GM23338 (cell line): ENCODE measurements at regions not wholly inside any gene's neighbourhood (a gene's known extent, or its start where the extent isn't known, plus 50 kb on each side); places are given as distances from the start of the nearest gene placed in this dataset.

ENCODE experiments used
- ATAC-seq: fragments of 200-7000 bp; cut with Tn5 transposase; 3 replicates; pipeline ENCODE4 v1.9.1; 2020
- DNase-seq: peaks from one replicate; pipeline ENCODE4 v3.0.0-alpha.2; 2015; ENCODE audit warnings: low spot score
- H2AFZ ChIP-seq: fragments of 200-600 bp; sonication (generic); 2 replicates; pipeline ENCODE4 v1.8.0; 2016; ENCODE audit warnings: antibody characterized with exemption, mild to moderate bottlenecking, moderate library complexity
- H3F3A ChIP-seq: fragments of 200-600 bp; sonication (generic); replicated peaks from 2 replicates; pipeline ENCODE4 v1.8.0; 2017; ENCODE audit warnings: antibody characterized with exemption, mixed run types, low read depth
- H3K27ac ChIP-seq: fragments of 200-600 bp; sonication (generic); 2 replicates; pipeline ENCODE4 v1.6.1; 2016; ENCODE audit warnings: low read depth
- H3K27me3 ChIP-seq: fragments of 200-600 bp; sonication (generic); 2 replicates; pipeline ENCODE4 v1.8.0; 2016; ENCODE audit warnings: mild to moderate bottlenecking, mixed run types, moderate library complexity; ENCODE audit not compliant: insufficient read depth
- H3K36me3 ChIP-seq: fragments of 200-600 bp; sonication (generic); 2 replicates; pipeline ENCODE4 v1.8.0; 2016; ENCODE audit warnings: mild to moderate bottlenecking; ENCODE audit not compliant: insufficient read depth
- H3K4me1 ChIP-seq: fragments of 200-600 bp; sonication (generic); 2 replicates; pipeline ENCODE4 v1.8.0; 2016; ENCODE audit warnings: mild to moderate bottlenecking, moderate library complexity; ENCODE audit not compliant: insufficient read depth
- H3K4me2 ChIP-seq: fragments of 200-600 bp; sonication (generic); 2 replicates; pipeline ENCODE4 v1.7.1; 2017; ENCODE audit warnings: mixed run types
- H3K4me3 ChIP-seq: fragments of 200-600 bp; sonication (generic); 2 replicates; pipeline ENCODE4 v1.6.1; 2016; ENCODE audit warnings: mixed run types
- H3K79me2 ChIP-seq: fragments of 200-600 bp; sonication (generic); replicated peaks from 2 replicates; pipeline ENCODE4 v1.8.0; 2017; ENCODE audit warnings: mild to moderate bottlenecking; ENCODE audit not compliant: insufficient read depth
- H3K9me2 ChIP-seq: fragments of 200-600 bp; sonication (generic); 2 replicates; pipeline ENCODE4 v1.8.0; 2017; ENCODE audit not compliant: insufficient read depth
- H4K20me1 ChIP-seq: fragments of 200-600 bp; sonication (generic); replicated peaks from 2 replicates; pipeline ENCODE4 v1.8.0; 2017; ENCODE audit warnings: mild to moderate bottlenecking; ENCODE audit not compliant: insufficient read depth
- H3K27ac Mint-ChIP-seq: 2 replicates; pipeline ENCODE4 v1.8.0; 2020; ENCODE audit warnings: inconsistent platforms, mild to moderate bottlenecking, moderate library complexity, mixed read lengths
- H3K27me3 Mint-ChIP-seq: 3 replicates; pipeline ENCODE4 v1.8.0; 2022; ENCODE audit warnings: low read depth, mild to moderate bottlenecking, moderate library complexity, mixed read lengths, inconsistent platforms; ENCODE audit not compliant: insufficient read depth, poor library complexity
- H3K36me3 Mint-ChIP-seq: 3 replicates; pipeline ENCODE4 v1.8.0; 2021; ENCODE audit warnings: low read depth, mild to moderate bottlenecking, inconsistent platforms, moderate library complexity, mixed read lengths
- H3K4me1 Mint-ChIP-seq: 3 replicates; pipeline ENCODE4 v1.8.0; 2020; ENCODE audit warnings: mild to moderate bottlenecking, inconsistent platforms, mixed read lengths
- H3K4me3 Mint-ChIP-seq: 3 replicates; pipeline ENCODE4 v1.8.0; 2021; ENCODE audit warnings: moderate library complexity, mild to moderate bottlenecking, inconsistent platforms, mixed read lengths
- H3K9me3 Mint-ChIP-seq: 3 replicates; pipeline ENCODE4 v1.8.0; 2020; ENCODE audit warnings: moderate library complexity, mild to moderate bottlenecking, inconsistent platforms, mixed read lengths
- CREB1 ChIP-seq: fragments of 250-450 bp; sonication (Bioruptor Pico); IDR thresholded peaks from 2 replicates; pipeline ENCODE4 v1.5.0; 2020; ENCODE audit warnings: low read depth, mild to moderate bottlenecking, moderate library complexity
- EZH2 ChIP-seq: fragments of 200-600 bp; sonication (generic); IDR thresholded peaks from one replicate; pipeline ENCODE4 v1.8.0; 2017; ENCODE audit warnings: antibody characterized with exemption, mild to moderate bottlenecking, low read depth; ENCODE audit not compliant: unreplicated experiment
- EZH2phosphoT487 ChIP-seq: fragments of 200-600 bp; sonication (generic); IDR thresholded peaks from one replicate; pipeline ENCODE4 v1.8.1; 2018; ENCODE audit warnings: antibody characterized with exemption; ENCODE audit not compliant: unreplicated experiment
- NANOG ChIP-seq: IDR thresholded peaks from 2 replicates; pipeline ENCODE4 v1.6.1; 2016; ENCODE audit warnings: antibody characterized with exemption, borderline replicate concordance
- STAT1 ChIP-seq: IDR thresholded peaks from one replicate; pipeline ENCODE4 v1.6.1; 2016; ENCODE audit warnings: antibody characterized with exemption; ENCODE audit not compliant: unreplicated experiment
- ZNF114 ChIP-seq: fragments of 250-450 bp; sonication (Bioruptor Pico); IDR thresholded peaks from 2 replicates; pipeline ENCODE4 v1.5.0; 2020; ENCODE audit warnings: mild to moderate bottlenecking, moderate library complexity
- TF ChIP-seq, protein P1 (sequence below): IDR thresholded peaks from one replicate; pipeline ENCODE4 v1.6.1; 2018; ENCODE audit warnings: antibody characterized with exemption; ENCODE audit not compliant: unreplicated experiment
- TF ChIP-seq, protein P2 (sequence below): IDR thresholded peaks from 2 replicates; pipeline ENCODE4 v1.6.1; 2016; ENCODE audit warnings: antibody characterized with exemption
- TF ChIP-seq, protein P3 (sequence below), 2 experiments: fragments of 200-600 bp in 1 of 2; sonication (generic) in 1 of 2; conservative IDR thresholded peaks; 2 replicates each; pipeline versions ENCODE4 v1.5.1 to v1.6.1; 2016 to 2017; ENCODE audit warnings: antibody characterized with exemption in 2 of 2, low read depth in 2 of 2, mild to moderate bottlenecking in 2 of 2, moderate library complexity in 1 of 2
- TF ChIP-seq, protein P4 (sequence below): fragments of 250-450 bp; sonication (Bioruptor Pico); IDR thresholded peaks from 2 replicates; pipeline ENCODE4 v1.5.0; 2020; ENCODE audit warnings: mild to moderate bottlenecking, moderate library complexity

DNA sequence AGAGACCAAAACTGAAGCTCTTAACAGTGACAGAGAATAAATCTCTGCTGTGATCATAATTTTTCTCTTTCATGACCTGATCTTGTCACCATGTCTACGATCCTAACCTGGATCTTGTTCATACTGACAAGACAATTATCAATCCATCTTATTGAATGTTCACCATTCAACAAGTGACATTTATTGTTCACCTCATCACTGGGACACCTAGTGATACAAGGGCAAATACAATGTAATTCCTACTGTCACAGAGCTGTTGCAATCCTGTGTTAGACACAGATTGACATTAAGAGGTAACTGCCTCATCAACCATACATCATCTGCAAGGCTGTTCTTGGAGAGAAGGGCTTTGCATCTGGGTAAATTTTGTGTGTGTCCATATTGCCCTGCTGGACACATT lies 942.4 kb upstream of the PRR20A start:
- H3K36me3 ChIP-seq, result no peaks in the 10 kb centered on the region
- DNase-seq (no peak), ATAC-seq (no peak)
- TF ChIP-seq NANOG (no peak), EZH2phosphoT487 (no peak), EZH2 (no peak), ZNF114 (CRISPR knock-in tag) (no peak), STAT1 (no peak), CREB1 (CRISPR knock-in tag) (no peak)
- TF ChIP-seq, protein P1, sequence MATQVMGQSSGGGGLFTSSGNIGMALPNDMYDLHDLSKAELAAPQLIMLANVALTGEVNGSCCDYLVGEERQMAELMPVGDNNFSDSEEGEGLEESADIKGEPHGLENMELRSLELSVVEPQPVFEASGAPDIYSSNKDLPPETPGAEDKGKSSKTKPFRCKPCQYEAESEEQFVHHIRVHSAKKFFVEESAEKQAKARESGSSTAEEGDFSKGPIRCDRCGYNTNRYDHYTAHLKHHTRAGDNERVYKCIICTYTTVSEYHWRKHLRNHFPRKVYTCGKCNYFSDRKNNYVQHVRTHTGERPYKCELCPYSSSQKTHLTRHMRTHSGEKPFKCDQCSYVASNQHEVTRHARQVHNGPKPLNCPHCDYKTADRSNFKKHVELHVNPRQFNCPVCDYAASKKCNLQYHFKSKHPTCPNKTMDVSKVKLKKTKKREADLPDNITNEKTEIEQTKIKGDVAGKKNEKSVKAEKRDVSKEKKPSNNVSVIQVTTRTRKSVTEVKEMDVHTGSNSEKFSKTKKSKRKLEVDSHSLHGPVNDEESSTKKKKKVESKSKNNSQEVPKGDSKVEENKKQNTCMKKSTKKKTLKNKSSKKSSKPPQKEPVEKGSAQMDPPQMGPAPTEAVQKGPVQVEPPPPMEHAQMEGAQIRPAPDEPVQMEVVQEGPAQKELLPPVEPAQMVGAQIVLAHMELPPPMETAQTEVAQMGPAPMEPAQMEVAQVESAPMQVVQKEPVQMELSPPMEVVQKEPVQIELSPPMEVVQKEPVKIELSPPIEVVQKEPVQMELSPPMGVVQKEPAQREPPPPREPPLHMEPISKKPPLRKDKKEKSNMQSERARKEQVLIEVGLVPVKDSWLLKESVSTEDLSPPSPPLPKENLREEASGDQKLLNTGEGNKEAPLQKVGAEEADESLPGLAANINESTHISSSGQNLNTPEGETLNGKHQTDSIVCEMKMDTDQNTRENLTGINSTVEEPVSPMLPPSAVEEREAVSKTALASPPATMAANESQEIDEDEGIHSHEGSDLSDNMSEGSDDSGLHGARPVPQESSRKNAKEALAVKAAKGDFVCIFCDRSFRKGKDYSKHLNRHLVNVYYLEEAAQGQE, result no peak
- TF ChIP-seq, protein P2, sequence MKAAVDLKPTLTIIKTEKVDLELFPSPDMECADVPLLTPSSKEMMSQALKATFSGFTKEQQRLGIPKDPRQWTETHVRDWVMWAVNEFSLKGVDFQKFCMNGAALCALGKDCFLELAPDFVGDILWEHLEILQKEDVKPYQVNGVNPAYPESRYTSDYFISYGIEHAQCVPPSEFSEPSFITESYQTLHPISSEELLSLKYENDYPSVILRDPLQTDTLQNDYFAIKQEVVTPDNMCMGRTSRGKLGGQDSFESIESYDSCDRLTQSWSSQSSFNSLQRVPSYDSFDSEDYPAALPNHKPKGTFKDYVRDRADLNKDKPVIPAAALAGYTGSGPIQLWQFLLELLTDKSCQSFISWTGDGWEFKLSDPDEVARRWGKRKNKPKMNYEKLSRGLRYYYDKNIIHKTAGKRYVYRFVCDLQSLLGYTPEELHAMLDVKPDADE, result no peak
- TF ChIP-seq, protein P3, sequence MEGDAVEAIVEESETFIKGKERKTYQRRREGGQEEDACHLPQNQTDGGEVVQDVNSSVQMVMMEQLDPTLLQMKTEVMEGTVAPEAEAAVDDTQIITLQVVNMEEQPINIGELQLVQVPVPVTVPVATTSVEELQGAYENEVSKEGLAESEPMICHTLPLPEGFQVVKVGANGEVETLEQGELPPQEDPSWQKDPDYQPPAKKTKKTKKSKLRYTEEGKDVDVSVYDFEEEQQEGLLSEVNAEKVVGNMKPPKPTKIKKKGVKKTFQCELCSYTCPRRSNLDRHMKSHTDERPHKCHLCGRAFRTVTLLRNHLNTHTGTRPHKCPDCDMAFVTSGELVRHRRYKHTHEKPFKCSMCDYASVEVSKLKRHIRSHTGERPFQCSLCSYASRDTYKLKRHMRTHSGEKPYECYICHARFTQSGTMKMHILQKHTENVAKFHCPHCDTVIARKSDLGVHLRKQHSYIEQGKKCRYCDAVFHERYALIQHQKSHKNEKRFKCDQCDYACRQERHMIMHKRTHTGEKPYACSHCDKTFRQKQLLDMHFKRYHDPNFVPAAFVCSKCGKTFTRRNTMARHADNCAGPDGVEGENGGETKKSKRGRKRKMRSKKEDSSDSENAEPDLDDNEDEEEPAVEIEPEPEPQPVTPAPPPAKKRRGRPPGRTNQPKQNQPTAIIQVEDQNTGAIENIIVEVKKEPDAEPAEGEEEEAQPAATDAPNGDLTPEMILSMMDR (conservative IDR thresholded peaks at IDR 0.05; ENCODE audit: low read depth in 2 of 2), result no peak
- TF ChIP-seq, protein P4, sequence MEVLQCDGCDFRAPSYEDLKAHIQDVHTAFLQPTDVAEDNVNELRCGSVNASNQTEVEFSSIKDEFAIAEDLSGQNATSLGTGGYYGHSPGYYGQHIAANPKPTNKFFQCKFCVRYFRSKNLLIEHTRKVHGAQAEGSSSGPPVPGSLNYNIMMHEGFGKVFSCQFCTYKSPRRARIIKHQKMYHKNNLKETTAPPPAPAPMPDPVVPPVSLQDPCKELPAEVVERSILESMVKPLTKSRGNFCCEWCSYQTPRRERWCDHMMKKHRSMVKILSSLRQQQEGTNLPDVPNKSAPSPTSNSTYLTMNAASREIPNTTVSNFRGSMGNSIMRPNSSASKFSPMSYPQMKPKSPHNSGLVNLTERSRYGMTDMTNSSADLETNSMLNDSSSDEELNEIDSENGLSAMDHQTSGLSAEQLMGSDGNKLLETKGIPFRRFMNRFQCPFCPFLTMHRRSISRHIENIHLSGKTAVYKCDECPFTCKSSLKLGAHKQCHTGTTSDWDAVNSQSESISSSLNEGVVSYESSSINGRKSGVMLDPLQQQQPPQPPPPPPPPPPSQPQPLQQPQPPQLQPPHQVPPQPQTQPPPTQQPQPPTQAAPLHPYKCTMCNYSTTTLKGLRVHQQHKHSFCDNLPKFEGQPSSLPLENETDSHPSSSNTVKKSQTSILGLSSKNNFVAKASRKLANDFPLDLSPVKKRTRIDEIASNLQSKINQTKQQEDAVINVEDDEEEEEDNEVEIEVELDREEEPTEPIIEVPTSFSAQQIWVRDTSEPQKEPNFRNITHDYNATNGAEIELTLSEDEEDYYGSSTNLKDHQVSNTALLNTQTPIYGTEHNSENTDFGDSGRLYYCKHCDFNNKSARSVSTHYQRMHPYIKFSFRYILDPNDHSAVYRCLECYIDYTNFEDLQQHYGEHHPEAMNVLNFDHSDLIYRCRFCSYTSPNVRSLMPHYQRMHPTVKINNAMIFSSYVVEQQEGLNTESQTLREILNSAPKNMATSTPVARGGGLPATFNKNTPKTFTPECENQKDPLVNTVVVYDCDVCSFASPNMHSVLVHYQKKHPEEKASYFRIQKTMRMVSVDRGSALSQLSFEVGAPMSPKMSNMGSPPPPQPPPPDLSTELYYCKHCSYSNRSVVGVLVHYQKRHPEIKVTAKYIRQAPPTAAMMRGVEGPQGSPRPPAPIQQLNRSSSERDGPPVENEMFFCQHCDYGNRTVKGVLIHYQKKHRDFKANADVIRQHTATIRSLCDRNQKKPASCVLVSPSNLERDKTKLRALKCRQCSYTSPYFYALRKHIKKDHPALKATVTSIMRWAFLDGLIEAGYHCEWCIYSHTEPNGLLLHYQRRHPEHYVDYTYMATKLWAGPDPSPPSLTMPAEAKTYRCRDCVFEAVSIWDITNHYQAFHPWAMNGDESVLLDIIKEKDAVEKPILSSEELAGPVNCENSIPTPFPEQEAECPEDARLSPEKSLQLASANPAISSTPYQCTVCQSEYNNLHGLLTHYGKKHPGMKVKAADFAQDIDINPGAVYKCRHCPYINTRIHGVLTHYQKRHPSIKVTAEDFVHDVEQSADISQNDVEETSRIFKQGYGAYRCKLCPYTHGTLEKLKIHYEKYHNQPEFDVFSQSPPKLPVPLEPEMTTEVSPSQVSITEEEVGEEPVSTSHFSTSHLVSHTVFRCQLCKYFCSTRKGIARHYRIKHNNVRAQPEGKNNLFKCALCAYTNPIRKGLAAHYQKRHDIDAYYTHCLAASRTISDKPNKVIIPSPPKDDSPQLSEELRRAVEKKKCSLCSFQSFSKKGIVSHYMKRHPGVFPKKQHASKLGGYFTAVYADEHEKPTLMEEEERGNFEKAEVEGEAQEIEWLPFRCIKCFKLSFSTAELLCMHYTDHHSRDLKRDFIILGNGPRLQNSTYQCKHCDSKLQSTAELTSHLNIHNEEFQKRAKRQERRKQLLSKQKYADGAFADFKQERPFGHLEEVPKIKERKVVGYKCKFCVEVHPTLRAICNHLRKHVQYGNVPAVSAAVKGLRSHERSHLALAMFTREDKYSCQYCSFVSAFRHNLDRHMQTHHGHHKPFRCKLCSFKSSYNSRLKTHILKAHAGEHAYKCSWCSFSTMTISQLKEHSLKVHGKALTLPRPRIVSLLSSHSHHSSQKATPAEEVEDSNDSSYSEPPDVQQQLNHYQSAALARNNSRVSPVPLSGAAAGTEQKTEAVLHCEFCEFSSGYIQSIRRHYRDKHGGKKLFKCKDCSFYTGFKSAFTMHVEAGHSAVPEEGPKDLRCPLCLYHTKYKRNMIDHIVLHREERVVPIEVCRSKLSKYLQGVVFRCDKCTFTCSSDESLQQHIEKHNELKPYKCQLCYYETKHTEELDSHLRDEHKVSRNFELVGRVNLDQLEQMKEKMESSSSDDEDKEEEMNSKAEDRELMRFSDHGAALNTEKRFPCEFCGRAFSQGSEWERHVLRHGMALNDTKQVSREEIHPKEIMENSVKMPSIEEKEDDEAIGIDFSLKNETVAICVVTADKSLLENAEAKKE (CRISPR knock-in tag), result no peak
- peaks cover 14% of the 10 kb centered on the region for H3K4me1 Mint-ChIP-seq
- peaks cover 2% of the 10 kb centered on the region for H3K27me3 Mint-ChIP-seq
- H2AFZ ChIP-seq, result no peak overlapping the region
- H3K27ac Mint-ChIP-seq, result no peak overlapping the region
- H3K9me3 Mint-ChIP-seq, result no peaks in the 10 kb centered on the region
- 0 out of 2 replicates have a peak, but pooled peaks cover 6% of the 10 kb centered on the region for H3K4me1 ChIP-seq
- no peaks in the 10 kb centered on the region for H3K27me3 ChIP-seq
- H3K4me3 ChIP-seq, result no peak overlapping the region
- no peaks in the 10 kb centered on the region for H3K79me2 ChIP-seq
- H3K4me3 Mint-ChIP-seq, result no peak overlapping the region
- H3K27ac ChIP-seq, result no peak overlapping the region
- no peaks in the 10 kb centered on the region for H3K36me3 Mint-ChIP-seq
- H4K20me1 ChIP-seq, result no peaks in the 10 kb centered on the region
- no peaks in the 10 kb centered on the region for H3F3A ChIP-seq
- no peak overlapping the region for H3K4me2 ChIP-seq
- no peaks in the 10 kb centered on the region for H3K9me2 ChIP-seq
